H1 (cell line): ENCODE measurements at regions not wholly inside any gene's neighbourhood (a gene's known extent, or its start where the extent isn't known, plus 50 kb on each side); places are given as distances from the start of the nearest gene placed in this dataset.
"Not testable (repeated sequence)": the region's sequence is repeated elsewhere in the genome, so short reads cannot be mapped to it uniquely, and the experiment has no call there.

Source experiments
- BCL11A ChIP-seq, 2 experiments: IDR thresholded peaks; one replicate each; pipeline ENCODE4 v1.6.1; 2011; ENCODE audit warnings: low read depth in 2 of 2, low read length in 2 of 2, mild to moderate bottlenecking in 2 of 2
- POLR2A ChIP-seq, 2 experiments: IDR thresholded peaks; 1 replicate in 1 of 2; 2 replicates in 1 of 2; pipeline ENCODE4 v1.6.1; 2011; ENCODE audit warnings: low read depth in 2 of 2, low read length in 2 of 2, mild to moderate bottlenecking in 2 of 2; ENCODE audit errors: control extremely low read depth in 1 of 2
- TAF1 ChIP-seq: IDR thresholded peaks from 2 replicates; pipeline ENCODE4 v1.6.1; 2011; ENCODE audit warnings: mild to moderate bottlenecking, low read depth, low read length
- TF ChIP-seq, protein P1 (sequence below), 3 experiments: IDR thresholded peaks; 1 replicate in 2 of 3; 2 replicates in 1 of 3; pipeline versions ENCODE4 v1.5.1 to v1.6.1; 2011; ENCODE audit warnings: low read length in 3 of 3, mild to moderate bottlenecking in 3 of 3, inconsistent platforms in 2 of 3, low read depth in 1 of 3, moderate library complexity in 1 of 3; ENCODE audit not compliant: insufficient read depth in 1 of 3; ENCODE audit errors: control extremely low read depth in 1 of 3

GRCh38 chr20:29753426-29753746 is 1504.1 kb upstream of the DEFB115 start:
- TF ChIP-seq, protein P1, sequence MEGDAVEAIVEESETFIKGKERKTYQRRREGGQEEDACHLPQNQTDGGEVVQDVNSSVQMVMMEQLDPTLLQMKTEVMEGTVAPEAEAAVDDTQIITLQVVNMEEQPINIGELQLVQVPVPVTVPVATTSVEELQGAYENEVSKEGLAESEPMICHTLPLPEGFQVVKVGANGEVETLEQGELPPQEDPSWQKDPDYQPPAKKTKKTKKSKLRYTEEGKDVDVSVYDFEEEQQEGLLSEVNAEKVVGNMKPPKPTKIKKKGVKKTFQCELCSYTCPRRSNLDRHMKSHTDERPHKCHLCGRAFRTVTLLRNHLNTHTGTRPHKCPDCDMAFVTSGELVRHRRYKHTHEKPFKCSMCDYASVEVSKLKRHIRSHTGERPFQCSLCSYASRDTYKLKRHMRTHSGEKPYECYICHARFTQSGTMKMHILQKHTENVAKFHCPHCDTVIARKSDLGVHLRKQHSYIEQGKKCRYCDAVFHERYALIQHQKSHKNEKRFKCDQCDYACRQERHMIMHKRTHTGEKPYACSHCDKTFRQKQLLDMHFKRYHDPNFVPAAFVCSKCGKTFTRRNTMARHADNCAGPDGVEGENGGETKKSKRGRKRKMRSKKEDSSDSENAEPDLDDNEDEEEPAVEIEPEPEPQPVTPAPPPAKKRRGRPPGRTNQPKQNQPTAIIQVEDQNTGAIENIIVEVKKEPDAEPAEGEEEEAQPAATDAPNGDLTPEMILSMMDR (IDR thresholded peaks at IDR 0.05; ENCODE audit: control extremely low read depth in 1 of 3, insufficient read depth in 1 of 3, low read depth in 1 of 3, low read length in 3 of 3), result not testable (repeated sequence)
- TF ChIP-seq BCL11A (IDR thresholded peaks at IDR 0.05; ENCODE audit: low read depth in 2 of 2, low read length in 2 of 2); POLR2A (IDR thresholded peaks at IDR 0.05; ENCODE audit: control extremely low read depth in 1 of 2, low read depth in 2 of 2, low read length in 2 of 2); TAF1: not testable (repeated sequence)
